ENCODE measurements at regions not wholly inside any gene's neighbourhood (a gene's known extent, or its start where the extent isn't known, plus 50 kb on each side); places are given as distances from the start of the nearest gene placed in this dataset.
"Not testable (repeated sequence)": the region's sequence is repeated elsewhere in the genome, so short reads cannot be mapped to it uniquely, and the experiment has no call there.

DNA sequence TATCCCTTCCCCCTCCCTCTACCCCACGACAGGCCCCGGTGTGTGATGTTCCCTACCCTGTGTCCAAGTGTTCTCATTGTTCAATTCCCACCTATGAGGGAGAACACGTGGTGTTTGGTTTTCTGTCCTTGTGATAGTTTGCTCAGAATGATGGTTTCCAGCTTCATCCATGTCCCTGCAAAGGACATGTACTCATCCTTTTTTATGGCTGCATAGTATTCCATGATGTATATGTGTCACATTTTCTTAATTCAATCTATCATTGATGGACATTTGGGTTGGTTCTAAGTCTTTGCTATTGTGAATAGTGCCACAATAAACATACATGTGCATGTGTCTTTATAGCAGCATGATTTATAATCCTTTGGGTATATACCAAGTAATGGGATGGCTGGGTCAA lies 281.4 kb downstream of the PDCD6IP start:
- H3K4me3 Mint-ChIP-seq; H3K36me3 Mint-ChIP-seq (ENCODE audit: low read depth); intact Hi-C loops (cut with micrococcal nuclease); H3K27me3 Mint-ChIP-seq (ENCODE audit: insufficient read depth); H3K4me1 Mint-ChIP-seq (ENCODE audit: low read depth); DNase-seq (ENCODE audit: low spot score); H3K9me3 Mint-ChIP-seq; H3K27ac Mint-ChIP-seq: not testable (repeated sequence)

DNA sequence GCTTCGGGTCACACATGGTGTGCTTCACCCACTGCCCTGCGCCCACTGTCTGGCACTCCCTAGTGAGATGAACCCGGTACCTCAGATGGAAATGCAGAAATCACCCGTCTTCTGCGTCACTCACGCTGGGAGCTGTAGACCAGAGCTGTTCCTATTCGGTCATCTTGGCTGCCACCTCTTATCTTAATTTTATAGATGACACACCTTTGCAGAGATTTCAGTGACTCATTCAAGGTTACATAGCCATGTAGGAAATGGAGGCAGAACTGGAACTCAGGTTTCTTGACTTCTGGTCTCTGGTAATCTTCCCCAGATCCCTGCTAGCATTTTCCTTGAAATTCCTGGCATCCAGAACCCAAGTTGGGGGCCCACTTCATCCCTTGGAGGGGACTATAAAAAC lies 291.9 kb downstream of the PDCD6IP start:
- intact Hi-C loops (cut with micrococcal nuclease); H3K27me3 Mint-ChIP-seq (ENCODE audit: insufficient read depth); H3K9me3 Mint-ChIP-seq; H3K36me3 Mint-ChIP-seq (ENCODE audit: low read depth); DNase-seq (ENCODE audit: low spot score); H3K4me3 Mint-ChIP-seq; H3K4me1 Mint-ChIP-seq (ENCODE audit: low read depth); H3K27ac Mint-ChIP-seq: not testable (repeated sequence)

- H3K27me3 Mint-ChIP-seq (ENCODE audit: insufficient read depth): peaks cover 1% of the 10 kb centered on the region
- no peak overlapping the region for H3K27ac Mint-ChIP-seq
- no peaks in the 10 kb centered on the region for H3K9me3 Mint-ChIP-seq
- no peak overlapping the region for H3K4me3 Mint-ChIP-seq
- no peak for DNase-seq (ENCODE audit: low spot score)
- intact Hi-C loops (cut with micrococcal nuclease): no loop called here
- H3K36me3 Mint-ChIP-seq (ENCODE audit: low read depth): no peaks in the 10 kb centered on the region
- no peaks in the 10 kb centered on the region for H3K4me1 Mint-ChIP-seq (ENCODE audit: low read depth)
These were observed 292.4 kb downstream of the PDCD6IP start for GRCh38 chr3:34090876-34091275.

- intact Hi-C loops (cut with micrococcal nuclease); H3K36me3 Mint-ChIP-seq (ENCODE audit: low read depth); H3K9me3 Mint-ChIP-seq; H3K27me3 Mint-ChIP-seq (ENCODE audit: insufficient read depth); H3K27ac Mint-ChIP-seq; H3K4me1 Mint-ChIP-seq (ENCODE audit: low read depth); H3K4me3 Mint-ChIP-seq; DNase-seq (ENCODE audit: low spot score): not testable (repeated sequence)
These were observed 295.9 kb downstream of the PDCD6IP start for GRCh38 chr3:34094280-34094679.

DNA sequence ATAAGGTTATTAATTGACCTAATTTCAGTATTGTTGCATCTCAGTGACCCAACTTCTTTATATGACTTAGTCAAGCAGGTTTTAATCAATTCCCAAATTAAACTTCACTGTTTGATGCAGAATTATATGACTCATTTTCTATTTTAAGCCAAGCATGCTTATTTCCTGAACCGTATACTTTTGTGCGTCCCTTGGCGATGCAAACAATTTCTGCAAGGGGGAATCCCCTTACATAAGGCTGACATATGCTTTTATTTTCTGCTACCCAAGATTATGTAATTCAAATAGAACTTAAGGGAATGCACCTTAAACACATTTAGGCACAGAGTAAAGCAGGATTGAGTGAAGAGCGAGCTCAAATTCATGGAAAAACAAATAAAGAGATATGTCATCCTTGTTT lies 303.9 kb downstream of the PDCD6IP start:
- H3K4me1 Mint-ChIP-seq (ENCODE audit: low read depth): no peaks in the 10 kb centered on the region
- no peak overlapping the region for H3K27ac Mint-ChIP-seq
- no peaks in the 10 kb centered on the region for H3K36me3 Mint-ChIP-seq (ENCODE audit: low read depth)
- DNase-seq (ENCODE audit: low spot score): no peak
- peaks cover 2% of the 10 kb centered on the region for H3K27me3 Mint-ChIP-seq (ENCODE audit: insufficient read depth)
- intact Hi-C loops (cut with micrococcal nuclease): no loop called here
- no peak overlapping the region for H3K4me3 Mint-ChIP-seq
- no peaks in the 10 kb centered on the region for H3K9me3 Mint-ChIP-seq

DNA sequence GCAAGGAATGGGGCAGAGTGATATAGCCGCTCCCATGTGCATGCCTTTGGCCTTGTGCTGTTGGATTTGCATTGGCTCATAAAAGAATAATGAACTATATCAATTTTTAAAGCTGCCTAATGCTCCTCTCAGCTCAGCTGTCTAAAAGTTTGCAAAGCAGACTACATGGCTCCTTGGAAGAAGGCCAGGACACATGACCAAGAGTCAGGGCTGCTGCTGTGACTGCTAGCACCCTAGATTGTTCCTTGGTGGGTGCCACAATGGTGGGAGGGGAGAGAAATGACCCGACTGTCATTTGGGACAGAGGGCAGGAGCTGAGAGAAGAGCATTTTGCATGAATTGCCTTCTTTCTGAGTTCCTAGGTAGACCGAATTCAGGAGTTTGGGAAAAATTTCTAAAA lies 307.9 kb downstream of the PDCD6IP start:
- Mint-ChIP-seq H3K9me3 (no peaks in the 10 kb centered on the region), H3K36me3 (ENCODE audit: low read depth) (no peaks in the 10 kb centered on the region), H3K27ac (no peak overlapping the region), H3K4me1 (ENCODE audit: low read depth) (no peaks in the 10 kb centered on the region), H3K4me3 (no peak overlapping the region), H3K27me3 (ENCODE audit: insufficient read depth) (no peaks in the 10 kb centered on the region)
- DNase-seq (ENCODE audit: low spot score): no peak
- intact Hi-C loops (cut with micrococcal nuclease): no loop called here

- DNase-seq (ENCODE audit: low spot score): no peak
- Mint-ChIP-seq H3K27ac (no peak overlapping the region), H3K27me3 (ENCODE audit: insufficient read depth) (no peaks in the 10 kb centered on the region), H3K9me3 (no peaks in the 10 kb centered on the region), H3K4me3 (no peak overlapping the region), H3K4me1 (ENCODE audit: low read depth) (no peaks in the 10 kb centered on the region), H3K36me3 (ENCODE audit: low read depth) (no peaks in the 10 kb centered on the region)
- intact Hi-C loops (cut with micrococcal nuclease): no loop called here
These were observed 308.4 kb downstream of the PDCD6IP start for GRCh38 chr3:34106879-34107278.

GRCh38 chr3:34107669-34108068 lies 309.2 kb downstream of the PDCD6IP start:
- no peak for DNase-seq (ENCODE audit: low spot score)
- Mint-ChIP-seq H3K9me3 (no peaks in the 10 kb centered on the region), H3K4me3 (no peak overlapping the region), H3K27me3 (ENCODE audit: insufficient read depth) (no peaks in the 10 kb centered on the region), H3K27ac (no peak overlapping the region), H3K4me1 (ENCODE audit: low read depth) (no peaks in the 10 kb centered on the region), H3K36me3 (ENCODE audit: low read depth) (no peaks in the 10 kb centered on the region)
- intact Hi-C loops (cut with micrococcal nuclease): no loop called here

GRCh38 chr3:34109021-34109420 lies 310.6 kb downstream of the PDCD6IP start:
- intact Hi-C loops (cut with micrococcal nuclease): no loop called here
- no peak overlapping the region for H3K4me3 Mint-ChIP-seq
- H3K27me3 Mint-ChIP-seq (ENCODE audit: insufficient read depth): no peaks in the 10 kb centered on the region

GRCh38 chr3:34109846-34110245 lies 311.4 kb downstream of the PDCD6IP start:
- no peak overlapping the region for H3K27ac Mint-ChIP-seq
- H3K4me3 Mint-ChIP-seq: no peak overlapping the region
- DNase-seq (ENCODE audit: low spot score): no peak
- H3K9me3 Mint-ChIP-seq: no peaks in the 10 kb centered on the region
- no peaks in the 10 kb centered on the region for H3K27me3 Mint-ChIP-seq (ENCODE audit: insufficient read depth)
- intact Hi-C loops (cut with micrococcal nuclease): no loop called here
- H3K4me1 Mint-ChIP-seq (ENCODE audit: low read depth): no peaks in the 10 kb centered on the region
- H3K36me3 Mint-ChIP-seq (ENCODE audit: low read depth): no peaks in the 10 kb centered on the region

More at GRCh38 chr3:34109021-34109420, 310.6 kb downstream of the PDCD6IP start:
- no peaks in the 10 kb centered on the region for H3K36me3 Mint-ChIP-seq (ENCODE audit: low read depth)
- H3K27ac Mint-ChIP-seq: no peak overlapping the region
- H3K9me3 Mint-ChIP-seq: no peaks in the 10 kb centered on the region
- H3K4me1 Mint-ChIP-seq (ENCODE audit: low read depth): no peaks in the 10 kb centered on the region
- no peak for DNase-seq (ENCODE audit: low spot score)

DNA sequence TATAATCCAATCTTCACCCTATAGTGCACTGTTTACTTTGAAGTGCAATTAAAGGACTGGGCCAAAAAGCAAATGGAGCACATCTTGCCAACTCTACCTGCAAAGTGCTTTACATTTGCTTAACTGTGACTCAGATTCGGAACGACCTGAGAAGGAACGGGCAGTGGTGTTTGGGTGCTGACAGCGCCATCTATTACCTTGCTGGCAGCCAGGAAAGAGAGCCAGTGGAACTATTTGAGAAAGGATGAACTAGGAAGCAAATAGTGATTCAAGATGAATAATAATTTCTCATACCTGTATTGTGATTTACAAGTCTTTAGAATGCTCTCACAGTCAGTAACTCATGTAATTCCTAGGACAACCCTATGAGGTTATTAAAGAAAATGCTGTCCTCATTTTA lies 312.9 kb downstream of the PDCD6IP start:
- intact Hi-C loops (cut with micrococcal nuclease): no loop called here
- H3K36me3 Mint-ChIP-seq (ENCODE audit: low read depth): no peaks in the 10 kb centered on the region
- no peaks in the 10 kb centered on the region for H3K4me1 Mint-ChIP-seq (ENCODE audit: low read depth)
- no peak overlapping the region for H3K27ac Mint-ChIP-seq
- DNase-seq (ENCODE audit: low spot score): no peak
- H3K9me3 Mint-ChIP-seq: no peaks in the 10 kb centered on the region
- H3K27me3 Mint-ChIP-seq (ENCODE audit: insufficient read depth): no peaks in the 10 kb centered on the region
- no peak overlapping the region for H3K4me3 Mint-ChIP-seq

DNA sequence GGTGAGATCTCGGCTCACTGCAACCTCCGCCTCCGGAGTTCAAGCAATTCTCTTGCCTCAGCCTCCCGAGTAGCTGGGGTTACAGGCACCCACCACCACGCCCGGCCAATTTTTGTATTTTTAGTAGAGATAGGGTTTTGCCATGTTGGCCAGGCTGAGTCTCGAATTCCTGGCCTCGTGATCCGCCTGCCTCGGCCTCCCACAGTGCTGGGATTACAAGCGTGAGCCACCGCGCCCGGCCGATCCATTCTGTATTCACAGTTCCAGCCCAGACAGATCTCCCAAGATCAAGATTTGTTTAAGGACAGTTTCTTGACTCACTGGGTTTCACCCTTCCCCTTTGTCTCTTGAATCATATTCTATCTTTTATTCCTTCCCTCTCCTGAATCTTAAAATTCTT lies 313.8 kb downstream of the PDCD6IP start:
- H3K4me3 Mint-ChIP-seq; H3K9me3 Mint-ChIP-seq; H3K4me1 Mint-ChIP-seq (ENCODE audit: low read depth); intact Hi-C loops (cut with micrococcal nuclease); H3K27ac Mint-ChIP-seq; H3K27me3 Mint-ChIP-seq (ENCODE audit: insufficient read depth); H3K36me3 Mint-ChIP-seq (ENCODE audit: low read depth); DNase-seq (ENCODE audit: low spot score): not testable (repeated sequence)

GRCh38 chr3:34131091-34131490 lies 332.7 kb downstream of the PDCD6IP start:
- intact Hi-C loops (cut with micrococcal nuclease): no loop called here
- Mint-ChIP-seq H3K4me1 (ENCODE audit: low read depth) (no peaks in the 10 kb centered on the region), H3K27ac (no peak overlapping the region), H3K27me3 (ENCODE audit: insufficient read depth) (peaks cover 2% of the 10 kb centered on the region), H3K36me3 (ENCODE audit: low read depth) (no peaks in the 10 kb centered on the region), H3K4me3 (no peak overlapping the region), H3K9me3 (no peaks in the 10 kb centered on the region)
- no peak for DNase-seq (ENCODE audit: low spot score)

DNA sequence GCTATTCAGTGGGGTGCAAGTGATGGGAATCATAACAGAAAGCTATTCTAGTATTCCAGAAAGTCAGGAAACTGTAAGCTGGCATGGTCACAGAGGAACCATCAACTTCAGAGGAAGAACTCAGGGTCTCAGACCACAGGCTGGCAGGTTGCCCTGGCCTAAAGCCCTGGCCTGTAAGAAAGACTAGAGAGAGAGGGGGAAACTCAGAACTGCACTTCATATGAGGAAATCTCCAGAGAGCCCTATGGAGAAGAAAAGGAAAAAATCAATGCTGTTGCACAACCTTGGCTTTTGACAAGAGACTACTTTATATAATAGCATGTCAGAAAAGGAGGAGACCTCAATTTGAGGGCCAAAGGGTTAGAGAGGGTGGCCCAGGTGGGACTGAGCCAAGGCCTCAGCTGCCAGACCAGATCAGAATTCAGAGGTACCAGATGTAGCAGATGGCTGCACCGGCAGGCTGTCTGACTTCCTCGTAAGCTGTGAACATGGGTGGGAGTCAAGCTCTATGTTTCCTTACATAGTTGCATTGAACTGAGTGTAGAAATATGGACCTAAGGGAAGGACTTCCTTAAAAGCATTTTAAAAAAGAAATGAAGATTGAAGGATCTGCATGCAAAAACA lies 333.8 kb downstream of the PDCD6IP start:
- H3K9me3 Mint-ChIP-seq: no peaks in the 10 kb centered on the region
- H3K27ac Mint-ChIP-seq: no peak overlapping the region
- no peak overlapping the region for H3K4me3 Mint-ChIP-seq
- no peak for DNase-seq (ENCODE audit: low spot score)
- H3K27me3 Mint-ChIP-seq (ENCODE audit: insufficient read depth): peaks cover 2% of the 10 kb centered on the region
- H3K4me1 Mint-ChIP-seq (ENCODE audit: low read depth): no peaks in the 10 kb centered on the region
- H3K36me3 Mint-ChIP-seq (ENCODE audit: low read depth): no peaks in the 10 kb centered on the region
- intact Hi-C loops (cut with micrococcal nuclease): no loop called here
